Gastroesophageal sphincter (tissue), 3 donors: ENCODE measurements at regions not wholly inside any gene's neighbourhood (a gene's known extent, or its start where the extent isn't known, plus 50 kb on each side); places are given as distances from the start of the nearest gene placed in this dataset.
"Not testable (repeated sequence)": the region's sequence is repeated elsewhere in the genome, so short reads cannot be mapped to it uniquely, and the experiment has no call there.

Experiments
- CTCF ChIP-seq, 4 experiments: fragments of 200-600 bp in 2 of 4; fragments of 450-650 bp in 2 of 4; sonication (generic) in 1 of 4; IDR thresholded peaks; one replicate each; pipeline ENCODE4 v1.5.1; 2017 to 2019; ENCODE audit warnings: antibody characterized with exemption in 4 of 4, mild to moderate bottlenecking in 2 of 4, moderate library complexity in 2 of 4
- POLR2A ChIP-seq, 2 donors: fragments of 450-650 bp; IDR thresholded peaks; one replicate each; pipeline ENCODE4 v1.6.1; 2017; ENCODE audit warnings: antibody characterized with exemption in 2 of 2, mild to moderate bottlenecking in 2 of 2, moderate library complexity in 1 of 2
- POLR2AphosphoS5 ChIP-seq: sonication (generic); formaldehyde crosslinking; IDR thresholded peaks from one replicate; pipeline ENCODE4 v1.6.1; 2017; ENCODE audit warnings: antibody characterized with exemption

GRCh38 chr15:21546182-21546903 lies 106.0 kb upstream of the POTEB3 start:
- not testable (repeated sequence) for TF ChIP-seq POLR2A (IDR thresholded peaks at IDR 0.05); POLR2AphosphoS5; CTCF (IDR thresholded peaks at IDR 0.05)
